ENCODE measurements at regions not wholly inside any gene's neighbourhood (a gene's known extent, or its start where the extent isn't known, plus 50 kb on each side); places are given as distances from the start of the nearest gene placed in this dataset.

DNA sequence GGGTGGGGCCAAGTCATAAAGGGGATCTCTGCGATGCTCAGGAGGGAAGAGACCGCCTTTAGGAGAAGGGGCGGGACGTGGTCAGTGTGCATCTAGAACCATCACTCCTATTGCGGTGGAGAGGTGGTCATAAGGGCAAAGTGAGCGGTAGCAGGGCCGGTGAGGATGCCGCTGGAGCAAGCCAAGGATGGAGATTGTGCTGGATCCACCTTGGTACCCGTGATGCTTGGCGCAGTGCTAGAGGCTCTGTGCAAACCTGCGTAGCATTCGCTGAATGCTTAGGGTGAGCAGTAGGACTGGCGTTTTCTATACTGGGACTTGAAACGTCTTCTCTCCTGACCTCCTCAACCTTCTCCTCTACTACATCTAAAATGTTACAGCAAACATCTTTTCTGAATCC is 294.2 kb downstream of the FGF9 start:
- no peak for DNase-seq (ENCODE audit: low spot score)
- TF ChIP-seq, protein P1, sequence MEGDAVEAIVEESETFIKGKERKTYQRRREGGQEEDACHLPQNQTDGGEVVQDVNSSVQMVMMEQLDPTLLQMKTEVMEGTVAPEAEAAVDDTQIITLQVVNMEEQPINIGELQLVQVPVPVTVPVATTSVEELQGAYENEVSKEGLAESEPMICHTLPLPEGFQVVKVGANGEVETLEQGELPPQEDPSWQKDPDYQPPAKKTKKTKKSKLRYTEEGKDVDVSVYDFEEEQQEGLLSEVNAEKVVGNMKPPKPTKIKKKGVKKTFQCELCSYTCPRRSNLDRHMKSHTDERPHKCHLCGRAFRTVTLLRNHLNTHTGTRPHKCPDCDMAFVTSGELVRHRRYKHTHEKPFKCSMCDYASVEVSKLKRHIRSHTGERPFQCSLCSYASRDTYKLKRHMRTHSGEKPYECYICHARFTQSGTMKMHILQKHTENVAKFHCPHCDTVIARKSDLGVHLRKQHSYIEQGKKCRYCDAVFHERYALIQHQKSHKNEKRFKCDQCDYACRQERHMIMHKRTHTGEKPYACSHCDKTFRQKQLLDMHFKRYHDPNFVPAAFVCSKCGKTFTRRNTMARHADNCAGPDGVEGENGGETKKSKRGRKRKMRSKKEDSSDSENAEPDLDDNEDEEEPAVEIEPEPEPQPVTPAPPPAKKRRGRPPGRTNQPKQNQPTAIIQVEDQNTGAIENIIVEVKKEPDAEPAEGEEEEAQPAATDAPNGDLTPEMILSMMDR (IDR thresholded peaks at IDR 0.05; ENCODE audit: extremely low read depth, insufficient read depth, missing control alignments): no peak
- in situ Hi-C loops (cut with MboI; ENCODE audit: low pct_unique_long_range_greater_than_20kb, low sequenced_read_pairs, unreplicated experiment): no loop called here

GRCh38 chr13:21966014-21966413 is 295.1 kb downstream of the FGF9 start:
- in situ Hi-C loops (cut with MboI; ENCODE audit: low pct_unique_long_range_greater_than_20kb, low sequenced_read_pairs, unreplicated experiment): no loop called here
- TF ChIP-seq, protein P1 (IDR thresholded peaks at IDR 0.05; ENCODE audit: extremely low read depth, insufficient read depth, missing control alignments): no peak
- DNase-seq (ENCODE audit: low spot score): no peak

DNA sequence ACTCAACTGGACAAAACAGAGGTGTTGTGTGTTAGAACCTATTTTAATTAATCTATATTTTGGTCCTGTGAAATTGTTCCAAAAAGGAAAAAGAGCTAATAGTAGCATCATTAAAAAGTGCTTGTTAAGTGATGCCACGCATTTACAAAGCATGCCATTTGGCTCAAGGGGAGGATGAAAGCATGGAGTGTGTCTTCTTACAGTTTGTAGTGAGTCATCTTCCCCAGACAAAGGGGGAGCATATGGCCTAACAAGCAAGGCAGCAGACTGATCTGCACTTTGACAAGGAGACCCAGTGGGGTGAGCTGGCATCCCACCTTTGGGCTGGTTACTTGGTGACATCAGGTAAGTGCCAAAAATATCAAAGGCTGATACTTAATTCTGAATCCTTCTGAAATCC is 297.0 kb downstream of the FGF9 start:
- TF ChIP-seq, protein P1 (IDR thresholded peaks at IDR 0.05; ENCODE audit: extremely low read depth, insufficient read depth, missing control alignments): no peak
- in situ Hi-C loops (cut with MboI; ENCODE audit: low pct_unique_long_range_greater_than_20kb, low sequenced_read_pairs, unreplicated experiment): no loop called here
- DNase-seq (ENCODE audit: low spot score): no peak

DNA sequence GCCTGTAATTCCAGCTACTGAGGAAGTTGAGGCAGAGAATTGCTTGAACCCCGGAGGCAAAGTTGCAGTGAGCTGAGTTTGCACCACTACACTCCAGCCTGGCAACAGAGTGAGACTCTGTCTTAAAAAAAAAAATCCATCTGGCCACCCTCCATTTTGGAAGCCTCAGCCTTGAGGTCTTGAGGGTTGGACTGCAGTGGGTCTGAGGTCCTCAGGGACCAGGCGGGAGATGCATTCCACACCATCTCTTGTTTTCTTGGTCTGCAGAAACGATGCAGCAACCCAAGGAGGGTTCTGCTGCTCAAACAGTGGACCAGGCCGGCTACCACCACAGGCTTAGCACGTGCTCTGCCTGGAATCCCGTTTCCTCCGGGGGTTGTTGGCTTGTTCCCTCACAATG is 299.3 kb downstream of the FGF9 start:
- TF ChIP-seq, protein P1 (IDR thresholded peaks at IDR 0.05; ENCODE audit: extremely low read depth, insufficient read depth, missing control alignments): no peak
- DNase-seq (ENCODE audit: low spot score): no peak
- in situ Hi-C loops (cut with MboI; ENCODE audit: low pct_unique_long_range_greater_than_20kb, low sequenced_read_pairs, unreplicated experiment): no loop called here

DNA sequence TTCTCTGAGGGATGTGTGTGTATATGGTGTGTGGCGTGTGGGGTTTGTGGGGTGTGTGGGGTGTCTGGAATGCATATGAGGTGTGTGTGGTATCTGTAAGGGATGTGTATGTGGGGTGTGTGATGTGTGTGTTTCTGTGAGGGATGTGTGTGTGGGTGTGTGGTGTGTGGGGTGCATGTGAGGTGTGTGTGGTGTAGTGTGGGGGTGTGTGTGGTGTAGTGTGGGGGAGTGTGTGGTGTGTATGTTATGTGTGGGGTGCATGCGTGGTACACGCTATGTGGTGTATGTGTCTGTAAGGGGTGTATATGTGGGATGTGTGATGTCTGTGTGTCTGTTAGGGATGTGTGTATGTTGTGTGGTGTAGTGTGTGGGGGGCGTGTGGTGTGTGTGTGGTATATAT is 300.0 kb downstream of the FGF9 start:
- in situ Hi-C loops (cut with MboI; ENCODE audit: low pct_unique_long_range_greater_than_20kb, low sequenced_read_pairs, unreplicated experiment): no loop called here
- TF ChIP-seq, protein P1 (IDR thresholded peaks at IDR 0.05; ENCODE audit: extremely low read depth, insufficient read depth, missing control alignments): no peak
- no peak for DNase-seq (ENCODE audit: low spot score)

- TF ChIP-seq, protein P1 (IDR thresholded peaks at IDR 0.05; ENCODE audit: extremely low read depth, insufficient read depth, missing control alignments): no peak
- in situ Hi-C loops (cut with MboI; ENCODE audit: low pct_unique_long_range_greater_than_20kb, low sequenced_read_pairs, unreplicated experiment): no loop called here
- DNase-seq (ENCODE audit: low spot score): no peak
Measured at GRCh38 chr13:21971662-21972621, 301.1 kb downstream of the FGF9 start.

Data from GM13977 (cell line).